ENCODE measurements at regions not wholly inside any gene's neighbourhood (a gene's known extent, or its start where the extent isn't known, plus 50 kb on each side); places are given as distances from the start of the nearest gene placed in this dataset.

GRCh38 chr10:69697006-69697405 is 67.0 kb downstream of the FAM241B start:
- no peak for DNase-seq (ENCODE audit: low read depth, low spot score)
- in situ Hi-C loops (cut with HindIII; ENCODE audit: low pct_unique_long_range_greater_than_20kb, low sequenced_read_pairs), result no loop called here
- CTCF ChIA-PET, result interaction anchor here (0.6 to 0.7 kb wide), 3 partner anchors 16 to 202 kb away, joined by 3 to 6 read pairs (median 4); no protein-coding TSS in a partner anchor
- Histone ChIP-seq H3K4me3 (ENCODE audit: low read depth in 2 of 2, low read length in 2 of 2) (no peak overlapping the region), H3K27me3 (ENCODE audit: control insufficient read depth, insufficient read depth, low read length) (peaks cover 24% of the 10 kb centered on the region), H3K9me3 (ENCODE audit: control insufficient read depth, insufficient read depth, low read depth, low read length) (no peaks in the 10 kb centered on the region), H3K27ac (ENCODE audit: low read length) (no peak overlapping the region), H3K4me1 (ENCODE audit: control insufficient read depth, insufficient read depth, low read length) (no peaks in the 10 kb centered on the region), H3K36me3 (ENCODE audit: control insufficient read depth, insufficient read depth, low read length) (no peaks in the 10 kb centered on the region)
- intact Hi-C loops (cut with micrococcal nuclease; ENCODE audit: unreplicated experiment), result loop anchor here (2.0 kb wide), 1 partner anchor 20 kb away; no protein-coding TSS in a partner anchor
- POLR2A ChIA-PET, result no interaction called here
- TF ChIP-seq SIN3A (IDR thresholded peaks at IDR 0.05; ENCODE audit: borderline replicate concordance, insufficient read depth, low read depth, low read length), result no peak
- no peak for TF ChIP-seq REST (IDR thresholded peaks at IDR 0.05; ENCODE audit: insufficient read depth in 1 of 2, low read depth in 2 of 2, low read length in 1 of 2)
- TF ChIP-seq CTCF (IDR thresholded peaks at IDR 0.05), result no peak
- TF ChIP-seq TCF7L2 (IDR thresholded peaks at IDR 0.05; ENCODE audit: low read depth, low read length), result no peak
- TF ChIP-seq POLR2AphosphoS5 (IDR thresholded peaks at IDR 0.05; ENCODE audit: low read depth, low read length), result no peak
- BruUV-seq (replicated peaks), result no TSS peak
- ATAC-seq, result no peak

GRCh38 chr10:69703256-69703655 is 73.2 kb downstream of the FAM241B start:
- no peak for TF ChIP-seq REST (IDR thresholded peaks at IDR 0.05; ENCODE audit: insufficient read depth in 1 of 2, low read depth in 2 of 2, low read length in 1 of 2)
- no peak for TF ChIP-seq POLR2AphosphoS5 (IDR thresholded peaks at IDR 0.05; ENCODE audit: low read depth, low read length)
- no peak for TF ChIP-seq CTCF (IDR thresholded peaks at IDR 0.05)
- no peak for TF ChIP-seq TCF7L2 (IDR thresholded peaks at IDR 0.05; ENCODE audit: low read depth, low read length)
- no peak for TF ChIP-seq SIN3A (IDR thresholded peaks at IDR 0.05; ENCODE audit: borderline replicate concordance, insufficient read depth, low read depth, low read length)
- no peak overlapping the region for H3K27ac ChIP-seq (ENCODE audit: low read length)
- POLR2A ChIA-PET, result no interaction called here
- intact Hi-C loops (cut with micrococcal nuclease; ENCODE audit: unreplicated experiment), result no loop called here
- no TSS peak for BruUV-seq (replicated peaks)
- DNase-seq (ENCODE audit: low read depth, low spot score), result no peak
- in situ Hi-C loops (cut with HindIII; ENCODE audit: low pct_unique_long_range_greater_than_20kb, low sequenced_read_pairs), result no loop called here
- CTCF ChIA-PET, result no interaction called here
- no peak overlapping the region for H3K4me3 ChIP-seq (ENCODE audit: low read depth in 2 of 2, low read length in 2 of 2)
- H3K36me3 ChIP-seq (ENCODE audit: control insufficient read depth, insufficient read depth, low read length), result no peaks in the 10 kb centered on the region
- peaks cover 47% of the 10 kb centered on the region for H3K27me3 ChIP-seq (ENCODE audit: control insufficient read depth, insufficient read depth, low read length)
- no peaks in the 10 kb centered on the region for H3K9me3 ChIP-seq (ENCODE audit: control insufficient read depth, insufficient read depth, low read depth, low read length)
- H3K4me1 ChIP-seq (ENCODE audit: control insufficient read depth, insufficient read depth, low read length), result no peaks in the 10 kb centered on the region
- ATAC-seq, result no peak

Data from Panc1 (cell line).